HepG2 (cell line): ENCODE measurements at regions not wholly inside any gene's neighbourhood (a gene's known extent, or its start where the extent isn't known, plus 50 kb on each side); places are given as distances from the start of the nearest gene placed in this dataset.

Source experiments
- ATAC-seq: fragments of 200-7000 bp; cut with Tn5 transposase; 3 replicates; pipeline ENCODE4 v1.9.1; 2020; ENCODE audit warnings: mild to moderate bottlenecking, moderate library complexity
- BruUV-seq: library from RNA; stranded (reverse); fragments of 400-500 nt; replicated peaks from 2 replicates; lab custom pipeline; 2021; lab: Mats Ljungman, UMichigan
- CTCF ChIA-PET: fragments of 300-600 bp; formaldehyde crosslinking; extraction: SDS; loops from one replicate; lab custom pipeline; 2021; ENCODE audit warnings: low total read pairs, inconsistent platforms, low intra/inter-chr PET ratio; lab: Yijun Ruan, JAX
- POLR2A ChIA-PET: fragments of 350-600 bp; sonication (Branson Sonifier 250); formaldehyde crosslinking; loops from one replicate; lab custom pipeline; 2020; ENCODE audit warnings: antibody characterized with exemption, inconsistent platforms; lab: Yijun Ruan, JAX
- DNase-seq: peaks from one replicate; pipeline ENCODE4 v3.0.0-alpha.2; 2015; ENCODE audit warnings: low spot score
- FAIRE-seq: peaks from 3 replicates; lab custom pipeline; 2011; peaks lifted over from hg19 to GRCh38; lab: Jason Lieb, UNC
- H2AFZ ChIP-seq: one replicate; pipeline ENCODE4 v1.6.1; 2011; ENCODE audit warnings: low read length, inconsistent platforms
- H3K27ac ChIP-seq: fragments of 300-600 bp; 3 replicates; pipeline ENCODE4 v1.8.0; 2011; ENCODE audit warnings: mixed run types, mild to moderate bottlenecking, mixed read lengths, low read length, inconsistent platforms; ENCODE audit not compliant: insufficient read depth; ENCODE audit errors: extremely low read length
- H3K27me3 ChIP-seq, 2 experiments: fragments of 200-600 bp in 1 of 2; 2 replicates in 1 of 2; 3 replicates in 1 of 2; pipeline versions ENCODE4 v1.6.0 to v1.8.0; 2011; ENCODE audit warnings: low read length in 2 of 2, mild to moderate bottlenecking in 2 of 2, moderate library complexity in 2 of 2, inconsistent platforms in 1 of 2; ENCODE audit not compliant: insufficient read depth in 2 of 2, control insufficient read depth in 1 of 2
- H3K36me3 ChIP-seq, 2 experiments: fragments of 200-600 bp in 1 of 2; replicated peaks in 1 of 2; 2 replicates in 1 of 2; 3 replicates in 1 of 2; pipeline versions ENCODE4 v1.5.1 to v1.8.0; 2011; ENCODE audit warnings: low read length in 2 of 2, inconsistent platforms in 1 of 2; ENCODE audit not compliant: insufficient read depth in 2 of 2, control insufficient read depth in 1 of 2
- H3K4me1 ChIP-seq: 2 replicates; pipeline ENCODE4 v1.5.1; 2012; ENCODE audit warnings: low read length, inconsistent platforms; ENCODE audit not compliant: insufficient read depth
- H3K4me2 ChIP-seq: 2 replicates; pipeline ENCODE4 v1.6.0; 2011; ENCODE audit warnings: low read depth, low read length, inconsistent platforms
- H3K4me3 ChIP-seq, 3 experiments: fragments of 200-600 bp in 1 of 3; sonication (generic), shearing (Covaris generic) in 1 of 3; replicated peaks in 1 of 3; 2 replicates each; pipeline ENCODE4 v1.5.1; 2011 to 2016; ENCODE audit warnings: low read length in 3 of 3, inconsistent platforms in 2 of 3, low read depth in 2 of 3, mild to moderate bottlenecking in 2 of 3, control low read depth in 1 of 3, mixed read lengths in 1 of 3; ENCODE audit not compliant: insufficient read depth in 1 of 3
- H3K79me2 ChIP-seq: one replicate; pipeline ENCODE4 v1.6.1; 2011; ENCODE audit warnings: low read length, inconsistent platforms; ENCODE audit not compliant: insufficient read depth
- H3K9ac ChIP-seq: 2 replicates; pipeline ENCODE4 v1.6.0; 2011; ENCODE audit warnings: mild to moderate bottlenecking, low read depth, low read length, inconsistent platforms; ENCODE audit not compliant: insufficient read depth
- H3K9me3 ChIP-seq: 2 replicates; pipeline ENCODE4 v1.5.1; 2012; ENCODE audit warnings: mild to moderate bottlenecking, low read length
- H4K20me1 ChIP-seq: 2 replicates; pipeline ENCODE4 v1.6.0; 2011; ENCODE audit warnings: inconsistent platforms, mild to moderate bottlenecking, low read length, moderate library complexity; ENCODE audit not compliant: insufficient read depth
- EED ChIP-seq: sonication (generic); formaldehyde crosslinking; IDR thresholded peaks from 2 replicates; pipeline ENCODE4 v1.5.0; 2020; ENCODE audit warnings: mild to moderate bottlenecking, missing genetic modification reagents
- FOXC1 ChIP-seq: sonication (generic); formaldehyde crosslinking; IDR thresholded peaks from 2 replicates; pipeline ENCODE4 v1.8.0; 2022; ENCODE audit warnings: mild to moderate bottlenecking, missing genetic modification reagents, borderline replicate concordance
- HNRNPL ChIP-seq: fragments of 200-400 bp; formaldehyde crosslinking; IDR thresholded peaks from 2 replicates; pipeline ENCODE4 v1.6.1; 2017; ENCODE audit warnings: mild to moderate bottlenecking, low read depth, low read length
- KAT2B ChIP-seq: fragments of 150-350 bp; IDR thresholded peaks from 2 replicates; pipeline ENCODE4 v1.6.1; 2014; ENCODE audit warnings: low read depth, low read length, borderline replicate concordance
- MLLT10 ChIP-seq: sonication (generic); formaldehyde crosslinking; IDR thresholded peaks from 2 replicates; pipeline ENCODE4 v1.4.0; 2020; ENCODE audit warnings: missing genetic modification reagents
- MYNN ChIP-seq: sonication (generic); formaldehyde crosslinking; IDR thresholded peaks from 2 replicates; pipeline ENCODE4 v1.4.0; 2020; ENCODE audit warnings: mild to moderate bottlenecking, low read depth, missing genetic modification reagents
- NCOA5 ChIP-seq: sonication (generic); formaldehyde crosslinking; IDR thresholded peaks from 2 replicates; pipeline ENCODE4 v1.4.0; 2020; ENCODE audit warnings: missing genetic modification reagents
- PCBP2 ChIP-seq: fragments of 200-400 bp; formaldehyde crosslinking; optimal IDR thresholded peaks from 2 replicates; pipeline ENCODE3; 2018; ENCODE audit warnings: low read length, low read depth; ENCODE audit not compliant: poor library complexity, severe bottlenecking
- RXRA ChIP-seq: sonication (generic); formaldehyde crosslinking; IDR thresholded peaks from 2 replicates; pipeline ENCODE4 v1.5.1; 2020; ENCODE audit warnings: missing genetic modification reagents
- SMAD3 ChIP-seq: sonication (generic); formaldehyde crosslinking; IDR thresholded peaks from 2 replicates; pipeline ENCODE4 v1.4.0; 2020; ENCODE audit warnings: missing genetic modification reagents
- TCF12 ChIP-seq, 2 experiments: fragments of 450-650 bp in 1 of 2; sonication (generic) in 1 of 2; formaldehyde crosslinking in 1 of 2; IDR thresholded peaks; 2 replicates each; pipeline versions ENCODE4 v1.6.1 to v1.8.0; 2017 to 2022; ENCODE audit warnings: antibody characterized with exemption in 1 of 2, mild to moderate bottlenecking in 1 of 2, missing genetic modification reagents in 1 of 2, moderate library complexity in 1 of 2
- TEAD2 ChIP-seq: sonication (generic); formaldehyde crosslinking; IDR thresholded peaks from 2 replicates; pipeline ENCODE4 v1.9.0; 2021; ENCODE audit warnings: missing genetic modification reagents
- TOE1 ChIP-seq: sonication (generic); formaldehyde crosslinking; IDR thresholded peaks from 2 replicates; pipeline ENCODE4 v1.4.0; 2020; ENCODE audit warnings: mild to moderate bottlenecking, missing genetic modification reagents
- YEATS2 ChIP-seq: sonication (generic); formaldehyde crosslinking; IDR thresholded peaks from 2 replicates; pipeline ENCODE4 v1.4.0; 2020; ENCODE audit warnings: missing genetic modification reagents, borderline replicate concordance
- ZBTB10 ChIP-seq: sonication (generic); formaldehyde crosslinking; IDR thresholded peaks from 2 replicates; pipeline ENCODE4 v1.4.0; 2020; ENCODE audit warnings: missing genetic modification reagents, borderline replicate concordance
- ZGPAT ChIP-seq: IDR thresholded peaks from 2 replicates; pipeline ENCODE4 v1.6.1; 2016; ENCODE audit warnings: mild to moderate bottlenecking
- ZNF503 ChIP-seq: sonication (generic); formaldehyde crosslinking; IDR thresholded peaks from 2 replicates; pipeline ENCODE4 v1.4.0; 2020; ENCODE audit warnings: missing genetic modification reagents
- ZNF605 ChIP-seq: sonication (generic); formaldehyde crosslinking; IDR thresholded peaks from 2 replicates; pipeline ENCODE4 v1.8.0; 2022; ENCODE audit warnings: mild to moderate bottlenecking, missing genetic modification reagents
- WGBS: methylation state at CpG from one replicate; pipeline ENCODE4 v1.1.6; 2017; ENCODE audit warnings: low lambda C conversion rate; 5-methylcytosine and 5-hydroxymethylcytosine counted together
- in situ Hi-C: cut with HindIII; loops from 2 replicates; pipeline ENCODE4 v1.10.0; 2017; ENCODE audit warnings: low pct_unique_long_range_greater_than_20kb; ENCODE audit not compliant: extremely low pct_ligation_motif_present
- intact Hi-C: fragments of 100-400 bp; cut with micrococcal nuclease; formaldehyde crosslinking; loops from one replicate; pipeline ENCODE4 v1.10.0; 2022; ENCODE audit not compliant: unreplicated experiment
- TF ChIP-seq, protein P1 (sequence below): sonication (generic); formaldehyde crosslinking; IDR thresholded peaks from 2 replicates; pipeline ENCODE4 v1.9.0; 2021; ENCODE audit warnings: missing genetic modification reagents, borderline replicate concordance

- TF ChIP-seq ZBTB10 (CRISPR knock-in tag) = no peak
- TF ChIP-seq TOE1 (CRISPR knock-in tag) = no peak
- TF ChIP-seq TCF12 (IDR thresholded peaks at IDR 0.05) = no peak
- TF ChIP-seq TCF12 (CRISPR knock-in tag; IDR thresholded peaks at IDR 0.05) = no peak
- TF ChIP-seq ZGPAT (CRISPR knock-in tag) = no peak
- TF ChIP-seq PCBP2 = no peak
- no peak for TF ChIP-seq FOXC1 (CRISPR knock-in tag)
- TF ChIP-seq TEAD2 (CRISPR knock-in tag) = no peak
- TF ChIP-seq YEATS2 = no peak
- no peak for TF ChIP-seq NCOA5 (CRISPR knock-in tag)
- TF ChIP-seq ZNF503 = no peak
- no peak for TF ChIP-seq KAT2B
- no peak for TF ChIP-seq MLLT10 (CRISPR knock-in tag)
- TF ChIP-seq MYNN (CRISPR knock-in tag) = no peak
- TF ChIP-seq EED = no peak
- TF ChIP-seq HNRNPL = no peak
- no peak for TF ChIP-seq ZNF605
- no peak for TF ChIP-seq RXRA (CRISPR knock-in tag)
- TF ChIP-seq SMAD3 = no peak
- TF ChIP-seq, protein P1, sequence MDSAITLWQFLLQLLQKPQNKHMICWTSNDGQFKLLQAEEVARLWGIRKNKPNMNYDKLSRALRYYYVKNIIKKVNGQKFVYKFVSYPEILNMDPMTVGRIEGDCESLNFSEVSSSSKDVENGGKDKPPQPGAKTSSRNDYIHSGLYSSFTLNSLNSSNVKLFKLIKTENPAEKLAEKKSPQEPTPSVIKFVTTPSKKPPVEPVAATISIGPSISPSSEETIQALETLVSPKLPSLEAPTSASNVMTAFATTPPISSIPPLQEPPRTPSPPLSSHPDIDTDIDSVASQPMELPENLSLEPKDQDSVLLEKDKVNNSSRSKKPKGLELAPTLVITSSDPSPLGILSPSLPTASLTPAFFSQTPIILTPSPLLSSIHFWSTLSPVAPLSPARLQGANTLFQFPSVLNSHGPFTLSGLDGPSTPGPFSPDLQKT (CRISPR knock-in tag) = no peak
- intact Hi-C loops = no loop called here
- Histone ChIP-seq H3K79me2 (no peaks in the 10 kb centered on the region), H3K27ac (no peak overlapping the region), H2AFZ (no peak overlapping the region), H3K9ac (no peak overlapping the region), H4K20me1 (no peaks in the 10 kb centered on the region), H3K4me2 (no peak overlapping the region), H3K9me3 (no peaks in the 10 kb centered on the region), H3K4me1 (no peaks in the 10 kb centered on the region), H3K36me3 (no peaks in the 10 kb centered on the region), H3K27me3 (no peaks in the 10 kb centered on the region), H3K4me3 (no peak overlapping the region)
- DNase-seq (no peak), ATAC-seq (no peak), FAIRE-seq (no peak)
- WGBS = 3% methylated on average over 1 of the region's 1 CpG
- in situ Hi-C loops = no loop called here
- ChIA-PET POLR2A (no interaction called here), CTCF (no interaction called here)
- BruUV-seq = no TSS peak
Observed at GRCh38 chr12:16766736-16767135, 160.8 kb upstream of the LMO3 start.
